LoVo (cell line): ENCODE measurements at regions not wholly inside any gene's neighbourhood (a gene's known extent, or its start where the extent isn't known, plus 50 kb on each side); places are given as distances from the start of the nearest gene placed in this dataset.
A peak's percentile ranks its signal among the peaks of the same experiment; 100 is the strongest.
"Not testable (repeated sequence)": the region's sequence is repeated elsewhere in the genome, so short reads cannot be mapped to it uniquely, and the experiment has no call there.

ENCODE experiments used
- DNase-seq: peaks from one replicate; pipeline ENCODE4 v3.0.0-alpha.2; 2016; ENCODE audit warnings: low spot score

GRCh38 chr7:98771941-98772603, 97.7 kb downstream of the TMEM130 start:
- DNase-seq = no peak

GRCh38 chr7:98774884-98775283, 94.9 kb downstream of the TMEM130 start:
- no peak for DNase-seq

GRCh38 chr7:98777051-98777450, 92.8 kb downstream of the TMEM130 start:
- no peak for DNase-seq

- DNase-seq = peak; percentile 12
Measured at GRCh38 chr7:98778421-98778820, 91.4 kb downstream of the TMEM130 start.

GRCh38 chr7:98779800-98780587, 89.8 kb downstream of the TMEM130 start:
- DNase-seq = no peak

- DNase-seq = no peak
Measured at GRCh38 chr7:98784216-98784785, 85.5 kb downstream of the TMEM130 start.

- no peak for DNase-seq
Measured at GRCh38 chr7:98785929-98786571, 83.8 kb downstream of the TMEM130 start.

- DNase-seq = no peak
Measured at GRCh38 chr7:98788966-98789365, 80.8 kb downstream of the TMEM130 start.

- not testable (repeated sequence) for DNase-seq
Measured at GRCh38 chr7:98794453-98794852, 75.4 kb downstream of the TMEM130 start.

GRCh38 chr7:98795741-98796493, 73.9 kb downstream of the TMEM130 start:
- DNase-seq = no peak
